Hepatocyte (in vitro differentiated cells): ENCODE measurements at regions not wholly inside any gene's neighbourhood (a gene's known extent, or its start where the extent isn't known, plus 50 kb on each side); places are given as distances from the start of the nearest gene placed in this dataset.

Experiments
- EZH2 ChIP-seq: fragments of 200-600 bp; sonication (generic); IDR thresholded peaks from 2 replicates; pipeline ENCODE4 v1.6.1; 2016; ENCODE audit warnings: antibody characterized with exemption, mild to moderate bottlenecking, borderline replicate concordance
- EZH2phosphoT487 ChIP-seq: fragments of 200-600 bp; sonication (generic); IDR thresholded peaks from one replicate; pipeline ENCODE4 v1.6.1; 2018; ENCODE audit warnings: antibody characterized with exemption, mild to moderate bottlenecking, low read depth, moderate library complexity; ENCODE audit not compliant: unreplicated experiment, severe bottlenecking
- TF ChIP-seq, protein P1 (sequence below): fragments of 200-600 bp; sonication (generic); IDR thresholded peaks from 2 replicates; pipeline ENCODE4 v1.5.1; 2016; ENCODE audit warnings: antibody characterized with exemption, mild to moderate bottlenecking; ENCODE audit not compliant: poor library complexity

DNA sequence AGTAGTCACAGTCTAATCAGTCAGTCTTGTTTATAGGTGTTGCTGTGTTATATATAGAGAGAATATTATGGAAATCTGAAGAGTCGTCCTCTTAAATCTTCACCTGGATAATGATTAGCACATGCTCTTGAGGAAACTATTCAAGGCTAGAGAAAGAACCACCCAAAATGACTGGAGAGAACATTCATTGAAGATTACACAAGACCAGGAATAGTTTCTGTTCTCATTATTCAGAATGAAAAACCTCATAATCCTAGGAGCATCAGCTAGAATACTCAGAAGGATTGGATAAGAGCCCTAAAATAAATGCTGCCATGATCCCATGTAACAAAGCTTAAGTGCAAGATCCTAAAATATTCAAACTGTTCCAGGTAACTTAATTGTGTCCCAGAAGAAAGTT is 278.2 kb upstream of the PREP start:
- TF ChIP-seq, protein P1, sequence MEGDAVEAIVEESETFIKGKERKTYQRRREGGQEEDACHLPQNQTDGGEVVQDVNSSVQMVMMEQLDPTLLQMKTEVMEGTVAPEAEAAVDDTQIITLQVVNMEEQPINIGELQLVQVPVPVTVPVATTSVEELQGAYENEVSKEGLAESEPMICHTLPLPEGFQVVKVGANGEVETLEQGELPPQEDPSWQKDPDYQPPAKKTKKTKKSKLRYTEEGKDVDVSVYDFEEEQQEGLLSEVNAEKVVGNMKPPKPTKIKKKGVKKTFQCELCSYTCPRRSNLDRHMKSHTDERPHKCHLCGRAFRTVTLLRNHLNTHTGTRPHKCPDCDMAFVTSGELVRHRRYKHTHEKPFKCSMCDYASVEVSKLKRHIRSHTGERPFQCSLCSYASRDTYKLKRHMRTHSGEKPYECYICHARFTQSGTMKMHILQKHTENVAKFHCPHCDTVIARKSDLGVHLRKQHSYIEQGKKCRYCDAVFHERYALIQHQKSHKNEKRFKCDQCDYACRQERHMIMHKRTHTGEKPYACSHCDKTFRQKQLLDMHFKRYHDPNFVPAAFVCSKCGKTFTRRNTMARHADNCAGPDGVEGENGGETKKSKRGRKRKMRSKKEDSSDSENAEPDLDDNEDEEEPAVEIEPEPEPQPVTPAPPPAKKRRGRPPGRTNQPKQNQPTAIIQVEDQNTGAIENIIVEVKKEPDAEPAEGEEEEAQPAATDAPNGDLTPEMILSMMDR: no peak
- TF ChIP-seq EZH2phosphoT487 (no peak), EZH2 (no peak)
